Endothelial cell of umbilical vein (primary cell): ENCODE measurements at regions not wholly inside any gene's neighbourhood (a gene's known extent, or its start where the extent isn't known, plus 50 kb on each side); places are given as distances from the start of the nearest gene placed in this dataset.

ENCODE experiments used
- BruUV-seq: library from RNA; stranded (reverse); fragments of 400-500 nt; replicated peaks from 2 replicates; lab custom pipeline; 2021; lab: Mats Ljungman, UMichigan
- CTCF ChIA-PET: fragments of 300-600, 350-600 bp; sonication (Branson Sonifier 250); formaldehyde crosslinking; loops from one replicate; lab custom pipeline; 2021; ENCODE audit warnings: antibody characterized with exemption, inconsistent platforms; lab: Charles Lee
- POLR2A ChIA-PET: fragments of 300-600, 350-600 bp; sonication (Branson Sonifier 250); formaldehyde crosslinking; loops from one replicate; lab custom pipeline; 2021; ENCODE audit warnings: antibody characterized with exemption, inconsistent platforms; lab: Charles Lee
- DNase-seq: peaks from one replicate; pipeline ENCODE4 v3.0.0-alpha.2; 2011; ENCODE audit warnings: low read depth, low spot score
- FAIRE-seq: peaks from 2 replicates; lab custom pipeline; 2011; peaks lifted over from hg19 to GRCh38; lab: Jason Lieb, UNC
- H2AFZ ChIP-seq: 2 replicates; pipeline ENCODE4 v1.6.0; 2012; ENCODE audit warnings: low read depth, low read length, control low read depth, inconsistent platforms
- H3K27ac ChIP-seq: 2 replicates; pipeline ENCODE4 v1.5.1; 2011; ENCODE audit warnings: low read depth, mild to moderate bottlenecking, control low read depth, low read length, moderate library complexity; ENCODE audit not compliant: insufficient read depth
- H3K27me3 ChIP-seq, 2 experiments: 2 replicates each; pipeline versions ENCODE4 v1.6.0 to v1.6.1; 2011; ENCODE audit warnings: low read length in 2 of 2, mixed read lengths in 1 of 2; ENCODE audit not compliant: control insufficient read depth in 2 of 2, insufficient read depth in 2 of 2
- H3K36me3 ChIP-seq, 2 experiments: 2 replicates in 1 of 2; 3 replicates in 1 of 2; pipeline ENCODE4 v1.5.1; 2011; ENCODE audit warnings: low read length in 2 of 2, mild to moderate bottlenecking in 1 of 2, moderate library complexity in 1 of 2; ENCODE audit not compliant: control insufficient read depth in 2 of 2, insufficient read depth in 2 of 2; ENCODE audit errors: extremely low read depth in 1 of 2
- H3K4me1 ChIP-seq: 3 replicates; pipeline ENCODE4 v1.5.1; 2011; ENCODE audit warnings: mild to moderate bottlenecking, low read length; ENCODE audit not compliant: control insufficient read depth, insufficient read depth; ENCODE audit errors: extremely low read depth
- H3K4me2 ChIP-seq: 2 replicates; pipeline ENCODE4 v1.6.1; 2011; ENCODE audit warnings: low read length, control low read depth, mixed read lengths; ENCODE audit not compliant: insufficient read depth
- H3K4me3 ChIP-seq, 3 experiments: fragments of 200-600 bp in 1 of 3; sonication (generic), shearing (Covaris generic) in 1 of 3; replicated peaks in 1 of 3; 2 replicates each; pipeline ENCODE4 v1.5.1; 2011 to 2016; ENCODE audit warnings: control low read depth in 3 of 3, low read length in 3 of 3, mild to moderate bottlenecking in 2 of 3, inconsistent platforms in 1 of 3, low read depth in 1 of 3, moderate library complexity in 1 of 3; ENCODE audit not compliant: insufficient read depth in 1 of 3
- H3K79me2 ChIP-seq: 2 replicates; pipeline ENCODE4 v1.6.0; 2012; ENCODE audit warnings: low read length, inconsistent platforms; ENCODE audit not compliant: control insufficient read depth, insufficient read depth
- H3K9ac ChIP-seq: replicated peaks from 2 replicates; pipeline ENCODE3; 2011; ENCODE audit warnings: low read length, control low read depth; ENCODE audit not compliant: insufficient read depth; ENCODE audit errors: extremely low read depth
- H3K9me1 ChIP-seq: replicated peaks from 3 replicates; pipeline ENCODE4 v1.6.0; 2011; ENCODE audit warnings: mild to moderate bottlenecking, low read length; ENCODE audit not compliant: control insufficient read depth, insufficient read depth; ENCODE audit errors: extremely low read depth
- H3K9me3 ChIP-seq: replicated peaks from 2 replicates; pipeline ENCODE4 v1.5.1; 2012; ENCODE audit warnings: low read length, inconsistent platforms; ENCODE audit not compliant: control insufficient read depth, insufficient read depth
- H4K20me1 ChIP-seq: replicated peaks from 2 replicates; pipeline ENCODE3; 2011; ENCODE audit warnings: mild to moderate bottlenecking, low read length; ENCODE audit not compliant: control insufficient read depth, insufficient read depth; ENCODE audit errors: extremely low read depth
- EZH2 ChIP-seq: IDR thresholded peaks from 2 replicates; pipeline ENCODE4 v1.6.1; 2012; ENCODE audit warnings: borderline replicate concordance, low read depth, mild to moderate bottlenecking, moderate library complexity, low read length, inconsistent platforms; ENCODE audit not compliant: severe bottlenecking
- FOS ChIP-seq: IDR thresholded peaks from 2 replicates; pipeline ENCODE4 v1.6.1; 2011; ENCODE audit warnings: mild to moderate bottlenecking, low read length, moderate library complexity, borderline replicate concordance; ENCODE audit not compliant: insufficient read depth
- GATA2 ChIP-seq: IDR thresholded peaks from 2 replicates; pipeline ENCODE4 v1.7.0; 2011; ENCODE audit warnings: low read depth, mild to moderate bottlenecking, moderate library complexity, mixed read lengths, low read length; ENCODE audit not compliant: insufficient read length, insufficient read depth
- JUN ChIP-seq: IDR thresholded peaks from 2 replicates; pipeline ENCODE4 v1.6.1; 2011; ENCODE audit warnings: borderline replicate concordance, low read depth; ENCODE audit not compliant: insufficient read length, insufficient read depth
- MYC ChIP-seq: IDR thresholded peaks from one replicate; pipeline ENCODE4 v1.6.1; 2011; ENCODE audit warnings: mild to moderate bottlenecking, low read depth, low read length
- POLR2A ChIP-seq: IDR thresholded peaks from 2 replicates; pipeline ENCODE4 v1.6.1; 2012; ENCODE audit warnings: low read depth, mild to moderate bottlenecking, control low read depth, low read length
- POLR2AphosphoS5 ChIP-seq: IDR thresholded peaks from 2 replicates; pipeline ENCODE4 v1.6.1; 2012; ENCODE audit warnings: low read depth, mild to moderate bottlenecking, control low read depth, low read length, moderate library complexity; ENCODE audit not compliant: insufficient read depth
- dilution Hi-C: fragments of 300-500 bp; cut with MboI; formaldehyde crosslinking; loops from one replicate; pipeline ENCODE4 v1.15.0; 2019; ENCODE audit warnings: low sequenced_read_pairs; ENCODE audit not compliant: extremely low pct_ligation_motif_present
- intact Hi-C: fragments of 100-400 bp; cut with micrococcal nuclease; formaldehyde crosslinking; loops from one replicate; pipeline ENCODE4 v1.10.0; 2022
- TF ChIP-seq, protein P1 (sequence below), 2 donors: IDR thresholded peaks; 1 replicate in 1 of 2; 2 replicates in 1 of 2; pipeline ENCODE4 v1.5.1; 2011; ENCODE audit warnings: low read length in 2 of 2, mild to moderate bottlenecking in 2 of 2, moderate library complexity in 2 of 2, control low read depth in 1 of 2, inconsistent platforms in 1 of 2, low read depth in 1 of 2; ENCODE audit not compliant: insufficient read depth in 1 of 2; ENCODE audit errors: extremely low read depth in 1 of 2
- TF ChIP-seq, protein P2 (sequence below): IDR thresholded peaks from 2 replicates; pipeline ENCODE4 v1.6.1; 2011; ENCODE audit not compliant: insufficient read depth, insufficient read length

DNA sequence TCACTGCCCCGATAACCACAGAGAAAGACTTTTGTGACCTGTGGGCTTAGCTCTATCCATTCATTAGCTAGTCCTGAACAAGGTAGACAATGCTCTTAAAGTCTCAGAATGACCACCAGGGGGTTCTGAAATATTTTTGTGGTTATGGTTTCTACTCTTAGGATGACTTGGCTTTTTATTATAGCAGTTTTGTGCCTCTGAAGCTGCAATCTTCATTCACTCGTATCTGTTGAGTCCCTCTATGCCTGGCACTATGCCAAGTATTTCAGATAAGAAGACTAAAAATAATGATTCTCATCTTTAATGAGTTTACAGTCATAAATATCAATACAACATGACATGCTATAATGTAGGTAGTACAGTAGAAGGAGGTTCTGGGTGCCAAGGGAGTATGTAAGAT, 130.8 kb upstream of the TRHDE start:
- Histone ChIP-seq H3K9me3 (no peaks in the 10 kb centered on the region), H4K20me1 (no peaks in the 10 kb centered on the region), H3K79me2 (no peaks in the 10 kb centered on the region), H2AFZ (no peak overlapping the region), H3K36me3 (no peaks in the 10 kb centered on the region), H3K27me3 (no peaks in the 10 kb centered on the region), H3K9me1 (no peaks in the 10 kb centered on the region), H3K4me1 (no peaks in the 10 kb centered on the region), H3K4me3 (no peak overlapping the region), H3K27ac (no peak overlapping the region), H3K4me2 (no peak overlapping the region), H3K9ac (no peak overlapping the region)
- CTCF ChIA-PET: no interaction called here
- no peak for TF ChIP-seq EZH2
- TF ChIP-seq GATA2: no peak
- no peak for TF ChIP-seq MYC
- TF ChIP-seq, protein P1, sequence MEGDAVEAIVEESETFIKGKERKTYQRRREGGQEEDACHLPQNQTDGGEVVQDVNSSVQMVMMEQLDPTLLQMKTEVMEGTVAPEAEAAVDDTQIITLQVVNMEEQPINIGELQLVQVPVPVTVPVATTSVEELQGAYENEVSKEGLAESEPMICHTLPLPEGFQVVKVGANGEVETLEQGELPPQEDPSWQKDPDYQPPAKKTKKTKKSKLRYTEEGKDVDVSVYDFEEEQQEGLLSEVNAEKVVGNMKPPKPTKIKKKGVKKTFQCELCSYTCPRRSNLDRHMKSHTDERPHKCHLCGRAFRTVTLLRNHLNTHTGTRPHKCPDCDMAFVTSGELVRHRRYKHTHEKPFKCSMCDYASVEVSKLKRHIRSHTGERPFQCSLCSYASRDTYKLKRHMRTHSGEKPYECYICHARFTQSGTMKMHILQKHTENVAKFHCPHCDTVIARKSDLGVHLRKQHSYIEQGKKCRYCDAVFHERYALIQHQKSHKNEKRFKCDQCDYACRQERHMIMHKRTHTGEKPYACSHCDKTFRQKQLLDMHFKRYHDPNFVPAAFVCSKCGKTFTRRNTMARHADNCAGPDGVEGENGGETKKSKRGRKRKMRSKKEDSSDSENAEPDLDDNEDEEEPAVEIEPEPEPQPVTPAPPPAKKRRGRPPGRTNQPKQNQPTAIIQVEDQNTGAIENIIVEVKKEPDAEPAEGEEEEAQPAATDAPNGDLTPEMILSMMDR (IDR thresholded peaks at IDR 0.05; ENCODE audit: extremely low read depth in 1 of 2, insufficient read depth in 1 of 2, low read depth in 1 of 2, low read length in 2 of 2): no peak
- TF ChIP-seq POLR2A: no peak
- TF ChIP-seq POLR2AphosphoS5: no peak
- no peak for TF ChIP-seq JUN
- no peak for TF ChIP-seq FOS
- TF ChIP-seq, protein P2, sequence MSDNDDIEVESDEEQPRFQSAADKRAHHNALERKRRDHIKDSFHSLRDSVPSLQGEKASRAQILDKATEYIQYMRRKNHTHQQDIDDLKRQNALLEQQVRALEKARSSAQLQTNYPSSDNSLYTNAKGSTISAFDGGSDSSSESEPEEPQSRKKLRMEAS: no peak
- intact Hi-C loops (no loop called here), dilution Hi-C loops (no loop called here)
- no peak for DNase-seq
- FAIRE-seq: no peak
- POLR2A ChIA-PET: no interaction called here
- BruUV-seq: no TSS peak
